ENCODE measurements at regions not wholly inside any gene's neighbourhood (a gene's known extent, or its start where the extent isn't known, plus 50 kb on each side); places are given as distances from the start of the nearest gene placed in this dataset.

DNA sequence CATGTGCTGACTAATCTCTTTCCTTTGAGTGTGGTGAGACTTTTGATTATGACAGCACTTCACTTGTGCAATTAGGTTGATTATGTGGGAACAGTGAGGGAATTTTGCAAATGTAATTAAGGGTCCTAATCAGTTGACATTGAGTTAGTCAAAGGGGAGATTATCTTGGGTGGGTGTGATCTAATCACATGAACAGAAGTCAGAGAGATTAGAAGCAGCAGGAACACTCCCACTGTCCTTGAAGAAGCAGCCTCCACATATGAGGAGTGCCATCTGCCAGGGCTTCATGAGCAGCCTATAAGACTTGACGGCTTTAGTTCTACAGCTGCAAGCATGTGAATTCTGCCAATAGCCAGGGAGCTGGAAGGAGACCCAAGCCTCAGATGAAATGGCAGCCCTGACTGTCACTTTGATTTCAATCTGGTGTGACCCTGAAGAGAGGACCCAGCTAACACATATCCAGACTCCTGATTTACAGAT lies 89.4 kb upstream of the APCDD1 start:
- no peak overlapping the region for H3K9ac ChIP-seq (ENCODE audit: low read length in 3 of 3)
- peaks cover 0 to 7% (median 0%) of the 10 kb centered on the region in 3 donors for H3K9me3 ChIP-seq (ENCODE audit: control insufficient read depth in 2 of 3, insufficient read depth in 1 of 3, low read length in 3 of 3)
- no peak for DNase-seq
- H3K36me3 ChIP-seq (ENCODE audit: control insufficient read depth in 2 of 3, insufficient read depth in 3 of 3, low read length in 3 of 3) = no peaks in the 10 kb centered on the region
- intact Hi-C loops (cut with DNase I) = no loop called here
- no peak overlapping the region for H3K4me3 ChIP-seq (ENCODE audit: low read length in 3 of 3)
- no peaks in the 10 kb centered on the region for H3K27me3 ChIP-seq (ENCODE audit: control insufficient read depth, insufficient read depth, low read length)
- TF ChIP-seq, protein P1, sequence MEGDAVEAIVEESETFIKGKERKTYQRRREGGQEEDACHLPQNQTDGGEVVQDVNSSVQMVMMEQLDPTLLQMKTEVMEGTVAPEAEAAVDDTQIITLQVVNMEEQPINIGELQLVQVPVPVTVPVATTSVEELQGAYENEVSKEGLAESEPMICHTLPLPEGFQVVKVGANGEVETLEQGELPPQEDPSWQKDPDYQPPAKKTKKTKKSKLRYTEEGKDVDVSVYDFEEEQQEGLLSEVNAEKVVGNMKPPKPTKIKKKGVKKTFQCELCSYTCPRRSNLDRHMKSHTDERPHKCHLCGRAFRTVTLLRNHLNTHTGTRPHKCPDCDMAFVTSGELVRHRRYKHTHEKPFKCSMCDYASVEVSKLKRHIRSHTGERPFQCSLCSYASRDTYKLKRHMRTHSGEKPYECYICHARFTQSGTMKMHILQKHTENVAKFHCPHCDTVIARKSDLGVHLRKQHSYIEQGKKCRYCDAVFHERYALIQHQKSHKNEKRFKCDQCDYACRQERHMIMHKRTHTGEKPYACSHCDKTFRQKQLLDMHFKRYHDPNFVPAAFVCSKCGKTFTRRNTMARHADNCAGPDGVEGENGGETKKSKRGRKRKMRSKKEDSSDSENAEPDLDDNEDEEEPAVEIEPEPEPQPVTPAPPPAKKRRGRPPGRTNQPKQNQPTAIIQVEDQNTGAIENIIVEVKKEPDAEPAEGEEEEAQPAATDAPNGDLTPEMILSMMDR (IDR thresholded peaks at IDR 0.05; ENCODE audit: borderline replicate concordance, extremely low read depth, insufficient read depth) = no peak
- H3K4me1 ChIP-seq (ENCODE audit: control insufficient read depth in 2 of 3, insufficient read depth in 2 of 3, low read depth in 1 of 3, low read length in 3 of 3) = no peaks in the 10 kb centered on the region
- FAIRE-seq = no peak
- H3K27ac ChIP-seq (ENCODE audit: low read depth in 2 of 2, low read length in 2 of 2) = no peak overlapping the region

DNA sequence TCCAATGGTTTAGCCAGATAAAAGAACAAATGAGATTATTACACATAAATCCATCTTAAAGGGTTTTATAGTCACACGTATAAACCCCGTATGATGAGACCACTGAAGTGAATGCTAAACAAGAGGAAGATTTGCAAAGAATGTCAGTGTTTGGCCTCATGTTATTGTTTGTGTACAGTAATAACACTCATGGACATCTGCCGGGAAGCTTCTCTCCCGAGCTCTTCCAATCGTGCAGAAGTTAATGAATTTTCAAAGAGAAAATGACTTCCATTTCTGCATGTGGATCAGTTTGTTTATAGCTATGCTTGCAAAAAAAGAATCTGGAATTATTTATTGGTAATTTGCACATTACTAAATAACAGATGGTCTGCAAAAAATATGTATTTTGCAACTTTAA lies 88.5 kb upstream of the APCDD1 start:
- intact Hi-C loops (cut with DNase I) = no loop called here
- H3K9me3 ChIP-seq (ENCODE audit: control insufficient read depth in 2 of 3, insufficient read depth in 1 of 3, low read length in 3 of 3) = peaks cover 0 to 7% (median 0%) of the 10 kb centered on the region in 3 donors
- no peak overlapping the region for H3K4me3 ChIP-seq (ENCODE audit: low read length in 3 of 3)
- H3K36me3 ChIP-seq (ENCODE audit: control insufficient read depth in 2 of 3, insufficient read depth in 3 of 3, low read length in 3 of 3) = no peaks in the 10 kb centered on the region
- FAIRE-seq (no peak), DNase-seq (peak in 1 of 5 donors; percentile 46)
- no peak overlapping the region for H3K9ac ChIP-seq (ENCODE audit: low read length in 3 of 3)
- TF ChIP-seq, protein P1 (IDR thresholded peaks at IDR 0.05; ENCODE audit: borderline replicate concordance, extremely low read depth, insufficient read depth) = no peak
- H3K27ac ChIP-seq (ENCODE audit: low read depth in 2 of 2, low read length in 2 of 2) = no peak overlapping the region
- H3K27me3 ChIP-seq (ENCODE audit: control insufficient read depth, insufficient read depth, low read length) = no peaks in the 10 kb centered on the region
- no peaks in the 10 kb centered on the region for H3K4me1 ChIP-seq (ENCODE audit: control insufficient read depth in 2 of 3, insufficient read depth in 2 of 3, low read depth in 1 of 3, low read length in 3 of 3)

- intact Hi-C loops (cut with DNase I) = no loop called here
- H3K4me3 ChIP-seq (ENCODE audit: low read length in 3 of 3) = no peak overlapping the region
- H3K27ac ChIP-seq (ENCODE audit: low read depth in 2 of 2, low read length in 2 of 2) = no peak overlapping the region
- no peaks in the 10 kb centered on the region for H3K4me1 ChIP-seq (ENCODE audit: control insufficient read depth in 2 of 3, insufficient read depth in 2 of 3, low read depth in 1 of 3, low read length in 3 of 3)
- no peaks in the 10 kb centered on the region for H3K36me3 ChIP-seq (ENCODE audit: control insufficient read depth in 2 of 3, insufficient read depth in 3 of 3, low read length in 3 of 3)
- no peaks in the 10 kb centered on the region for H3K27me3 ChIP-seq (ENCODE audit: control insufficient read depth, insufficient read depth, low read length)
- no peak for DNase-seq
- no peak for FAIRE-seq
- no peak overlapping the region for H3K9ac ChIP-seq (ENCODE audit: low read length in 3 of 3)
- TF ChIP-seq, protein P1 (IDR thresholded peaks at IDR 0.05; ENCODE audit: borderline replicate concordance, extremely low read depth, insufficient read depth) = no peak
- peaks cover 0 to 7% (median 0%) of the 10 kb centered on the region in 3 donors for H3K9me3 ChIP-seq (ENCODE audit: control insufficient read depth in 2 of 3, insufficient read depth in 1 of 3, low read length in 3 of 3)
Observed at GRCh38 chr18:10367836-10368235, 86.6 kb upstream of the APCDD1 start.

Measured in kidney (tissue), 13 donors.